AG04450 (cell line): ENCODE measurements at regions not wholly inside any gene's neighbourhood (a gene's known extent, or its start where the extent isn't known, plus 50 kb on each side); places are given as distances from the start of the nearest gene placed in this dataset.

Experiments
- CTCF ChIA-PET: fragments of 300-600, 350-600 bp; formaldehyde crosslinking; extraction: SDS; loops from one replicate; lab custom pipeline; 2022; ENCODE audit warnings: antibody characterized with exemption, inconsistent platforms; lab: Charles Lee
- POLR2A ChIA-PET: fragments of 350-600 bp; formaldehyde crosslinking; extraction: SDS; loops from one replicate; lab custom pipeline; 2021; ENCODE audit warnings: antibody characterized with exemption, inconsistent platforms; lab: Yijun Ruan, JAX
- DNase-seq: peaks from one replicate; pipeline ENCODE4 v3.0.0-alpha.2; 2011; ENCODE audit warnings: low read depth, low spot score
- H3K27ac ChIP-seq: one replicate; pipeline ENCODE4 v1.5.1; 2012; ENCODE audit warnings: low read depth, low read length, control low read depth
- H3K27me3 ChIP-seq: one replicate; pipeline ENCODE4 v1.6.0; 2012; ENCODE audit warnings: low read length; ENCODE audit not compliant: control insufficient read depth, insufficient read depth
- H3K4me3 ChIP-seq: 2 replicates; pipeline ENCODE4 v1.5.1; 2011; ENCODE audit warnings: mild to moderate bottlenecking, low read depth, low read length, control low read depth
- H3K9me3 ChIP-seq: 2 replicates; pipeline ENCODE4 v1.5.1; 2012; ENCODE audit warnings: low read length; ENCODE audit not compliant: control insufficient read depth, insufficient read depth
- CTCF ChIP-seq: IDR thresholded peaks from 2 replicates; pipeline ENCODE4 v1.5.1; 2011; ENCODE audit warnings: low read depth, low read length, control low read depth, inconsistent platforms

GRCh38 chrY:8494396-8494795, 842.9 kb upstream of the TSPY4 start:
- Histone ChIP-seq H3K9me3 (no peaks in the 10 kb centered on the region), H3K27ac (no peak overlapping the region), H3K4me3 (no peak overlapping the region), H3K27me3 (no peaks in the 10 kb centered on the region)
- ChIA-PET POLR2A (no interaction called here), CTCF (no interaction called here)
- no peak for DNase-seq
- no peak for TF ChIP-seq CTCF

GRCh38 chrY:8495243-8495642, 842.0 kb upstream of the TSPY4 start:
- Histone ChIP-seq H3K9me3 (no peaks in the 10 kb centered on the region), H3K27ac (no peak overlapping the region), H3K4me3 (no peak overlapping the region), H3K27me3 (no peaks in the 10 kb centered on the region)
- ChIA-PET CTCF (no interaction called here), POLR2A (no interaction called here)
- no peak for DNase-seq
- no peak for TF ChIP-seq CTCF

GRCh38 chrY:8500888-8501287, 836.4 kb upstream of the TSPY4 start:
- POLR2A ChIA-PET: no interaction called here
- Histone ChIP-seq H3K4me3 (no peak overlapping the region), H3K27me3 (no peaks in the 10 kb centered on the region), H3K9me3 (no peaks in the 10 kb centered on the region), H3K27ac (no peak overlapping the region)
- CTCF ChIA-PET: no interaction called here
- no peak for DNase-seq
- TF ChIP-seq CTCF: no peak

GRCh38 chrY:8533468-8533867, 803.8 kb upstream of the TSPY4 start:
- no peak overlapping the region for H3K27ac ChIP-seq
- H3K27me3 ChIP-seq: no peaks in the 10 kb centered on the region
- no peak overlapping the region for H3K4me3 ChIP-seq
- ChIA-PET POLR2A (no interaction called here), CTCF (no interaction called here)
- peaks cover 3% of the 10 kb centered on the region; the same call in 1 of the 2 replicates for H3K9me3 ChIP-seq
- no peak for DNase-seq
- TF ChIP-seq CTCF: no peak

GRCh38 chrY:8535704-8536103, 801.6 kb upstream of the TSPY4 start:
- TF ChIP-seq CTCF: no peak

More at GRCh38 chrY:8535704-8536103, 801.6 kb upstream of the TSPY4 start:
- H3K27ac ChIP-seq: no peak overlapping the region
- H3K27me3 ChIP-seq: no peaks in the 10 kb centered on the region
- no peak overlapping the region for H3K4me3 ChIP-seq
- DNase-seq: no peak
- CTCF ChIA-PET: no interaction called here
- H3K9me3 ChIP-seq: peaks cover 5% of the 10 kb centered on the region; the same call in 1 of the 2 replicates
- POLR2A ChIA-PET: no interaction called here
